NCI-H2081 treated with DMSO at 0.1 percent for 48 hours (cell line): ENCODE measurements at regions not wholly inside any gene's neighbourhood (a gene's known extent, or its start where the extent isn't known, plus 50 kb on each side); places are given as distances from the start of the nearest gene placed in this dataset.

Experiments
- DNase-seq: peaks from one replicate; lab custom pipeline; 2025; lab: John Stamatoyannopoulos, UW

DNA sequence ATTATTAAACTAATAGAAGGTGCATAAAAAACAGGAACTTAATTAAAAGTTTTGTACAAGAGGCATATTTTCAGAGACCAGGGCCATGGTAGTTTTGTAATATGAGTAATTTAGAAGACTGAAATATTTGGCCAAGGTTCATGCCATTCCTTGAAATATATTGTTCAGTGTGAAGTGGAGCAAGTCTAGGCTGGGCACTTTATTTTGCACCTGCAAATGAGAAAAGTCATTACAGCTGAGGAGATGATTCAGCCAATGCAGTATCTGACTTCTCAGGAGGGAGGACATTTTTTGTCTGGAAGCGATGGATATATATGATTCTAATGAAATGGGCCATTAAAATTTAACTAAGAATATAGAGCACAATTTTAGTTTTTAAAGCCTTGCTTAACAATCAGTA lies 754.0 kb upstream of the ADAMTS16 start:
- no peak for DNase-seq

DNA sequence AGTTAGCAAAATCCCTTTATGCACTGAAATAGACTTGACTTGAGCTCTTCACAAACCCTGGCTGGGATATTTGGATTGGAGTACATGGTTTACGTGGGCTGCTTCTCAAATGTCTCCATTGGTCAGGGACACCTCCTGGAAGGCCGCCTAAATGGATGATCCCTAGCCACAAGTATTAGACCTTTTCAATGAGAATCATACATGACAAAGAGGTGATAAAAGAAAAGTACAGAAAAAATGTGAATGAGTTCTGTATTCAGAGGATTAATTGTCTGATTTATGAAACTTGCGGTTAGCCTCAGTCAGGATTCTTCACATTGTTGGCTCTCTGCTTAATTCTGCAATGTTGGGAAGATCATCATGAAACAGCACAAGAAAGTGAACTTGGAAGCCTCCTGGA lies 752.8 kb upstream of the ADAMTS16 start:
- DNase-seq: no peak

DNA sequence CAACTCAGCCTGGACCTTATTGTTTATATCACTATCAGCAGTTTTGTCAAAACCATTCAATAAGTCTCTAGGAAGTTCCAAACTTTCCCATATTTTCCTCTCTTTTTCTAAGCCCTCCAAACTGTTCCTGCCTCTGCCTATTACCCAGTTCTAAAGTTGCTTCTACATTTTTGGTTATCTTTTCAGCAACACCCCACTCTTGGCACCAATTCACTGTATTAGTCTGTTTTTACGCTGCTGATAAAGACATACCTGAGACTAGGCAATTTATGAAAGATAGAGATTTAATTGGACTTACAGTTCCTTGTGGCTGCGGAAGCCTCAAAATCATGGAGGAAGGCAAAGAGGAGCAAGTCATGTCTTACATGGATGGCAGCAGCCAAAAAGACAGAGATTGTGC lies 744.4 kb upstream of the ADAMTS16 start:
- DNase-seq: no peak

DNA sequence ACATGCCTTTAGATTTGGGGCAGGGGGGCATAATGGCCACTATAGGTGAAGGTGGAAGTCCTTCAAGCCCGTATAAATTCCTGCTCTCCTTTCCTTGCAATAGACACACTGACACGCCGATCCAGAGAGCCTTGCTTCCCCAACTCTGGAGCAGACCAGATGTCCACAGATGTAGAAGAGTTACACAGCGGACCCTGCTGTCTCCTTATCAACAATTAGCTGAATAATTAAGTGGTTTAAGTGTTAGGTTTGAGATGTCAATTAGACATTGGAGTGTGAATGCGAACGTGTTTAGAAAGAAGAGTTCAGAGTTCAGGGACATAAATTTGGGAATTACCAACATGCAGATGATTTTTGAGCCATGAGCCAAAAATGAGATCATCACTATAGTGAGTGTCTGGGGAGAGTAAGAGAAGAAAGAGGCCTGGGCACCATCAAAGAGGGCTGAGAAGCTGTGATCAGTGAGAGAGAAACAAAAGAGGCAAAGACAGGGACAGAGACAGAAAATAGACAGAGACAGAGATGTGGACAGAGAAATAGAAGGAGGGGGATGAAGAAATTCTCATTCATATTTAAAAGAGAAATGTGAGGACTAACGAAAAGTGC lies 734.4 kb upstream of the ADAMTS16 start:
- no peak for DNase-seq

DNA sequence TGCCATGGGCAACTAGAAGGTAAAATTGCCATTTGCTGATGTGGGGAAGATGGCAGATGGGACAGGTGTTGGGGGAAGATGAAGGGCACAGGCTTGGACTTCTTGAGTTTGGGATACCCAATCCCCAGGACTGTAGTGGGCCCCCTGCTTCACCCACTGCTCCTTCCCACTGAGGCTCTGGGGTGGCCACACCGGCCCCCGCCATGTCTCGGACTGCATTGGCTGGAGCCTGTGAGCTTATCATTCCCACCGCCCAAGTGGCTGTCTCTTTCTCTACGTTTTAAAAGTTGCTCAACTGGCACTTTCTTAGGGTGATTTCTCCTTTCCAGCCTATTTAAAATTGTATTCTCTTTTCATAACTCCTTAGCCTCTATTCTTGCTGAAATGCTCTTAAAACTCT lies 730.0 kb upstream of the ADAMTS16 start:
- DNase-seq: no peak

DNA sequence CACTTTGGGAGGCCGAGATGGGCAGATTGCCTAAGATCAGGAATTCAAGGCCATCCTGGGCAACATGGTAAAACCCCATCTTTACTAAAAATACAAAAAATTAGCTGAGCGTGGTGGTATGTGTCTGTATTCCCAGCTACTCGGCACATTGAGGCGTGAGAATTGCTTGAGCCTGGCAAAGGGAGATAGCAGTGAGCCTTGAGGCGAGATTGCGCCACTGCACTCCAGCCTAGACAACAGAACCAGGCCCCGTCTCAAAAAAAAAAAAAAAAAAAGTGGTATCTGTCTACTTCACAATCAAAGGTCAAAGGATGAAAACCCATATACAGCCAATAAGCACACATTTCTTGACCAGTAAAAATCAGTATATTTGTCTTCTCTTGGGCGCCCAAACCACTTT lies 728.5 kb upstream of the ADAMTS16 start:
- DNase-seq: no peak

DNA sequence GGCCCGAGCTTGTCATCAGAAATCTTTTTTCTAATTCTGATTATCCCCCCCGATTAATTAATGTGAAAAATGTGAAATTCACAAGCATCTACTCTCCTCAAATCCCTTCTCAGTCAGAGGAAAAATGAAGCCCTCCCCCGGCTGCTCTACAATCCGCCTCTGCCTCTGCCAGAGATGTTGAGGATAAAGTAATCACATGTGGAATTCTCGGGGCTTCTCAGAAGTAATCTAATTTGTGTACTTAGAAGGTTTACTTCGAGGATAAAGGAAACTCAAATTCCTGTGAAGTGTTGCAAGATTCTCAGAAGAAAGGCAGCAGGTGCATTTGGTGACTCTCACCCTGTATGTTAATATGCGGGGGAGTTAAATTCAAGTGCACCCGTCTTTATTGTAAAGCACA lies 726.1 kb upstream of the ADAMTS16 start:
- no peak for DNase-seq

DNA sequence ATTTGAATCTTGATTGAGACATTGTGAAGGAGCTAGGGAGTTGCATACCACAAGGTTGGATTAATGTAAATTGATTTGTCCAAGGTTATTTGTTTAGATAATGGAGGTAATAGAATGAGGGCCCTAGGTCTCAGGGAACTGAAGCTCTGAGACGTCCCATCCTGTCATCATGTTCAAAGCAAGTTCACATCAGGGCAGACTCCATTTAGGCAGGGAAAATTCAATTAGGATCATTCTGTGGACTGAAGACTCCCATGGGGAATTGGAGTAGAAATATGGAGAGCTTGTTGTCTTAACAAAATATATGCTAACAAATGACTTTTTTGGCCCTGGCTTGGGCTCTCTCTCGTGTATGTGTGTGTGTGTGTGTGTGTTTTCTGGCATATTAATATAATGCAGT lies 722.0 kb upstream of the ADAMTS16 start:
- no peak for DNase-seq

DNA sequence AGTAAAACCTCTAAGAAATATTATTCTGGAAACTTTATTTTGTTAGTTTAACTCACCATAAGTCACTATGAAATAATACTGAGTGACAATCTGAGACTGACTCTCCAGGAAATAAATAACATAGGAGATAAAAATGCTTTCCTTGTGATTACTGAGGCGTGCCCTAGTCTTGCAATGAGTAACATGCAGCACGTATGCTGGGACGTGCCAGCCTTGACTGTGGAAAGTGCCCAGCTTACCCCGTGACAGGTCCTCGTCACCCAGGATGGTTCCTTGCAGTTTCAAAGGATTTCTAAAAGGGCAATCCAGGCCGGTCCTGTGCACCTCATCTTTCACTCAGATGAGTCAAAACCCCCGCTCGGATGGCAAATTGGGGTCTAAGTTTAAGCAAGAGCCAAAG lies 720.8 kb upstream of the ADAMTS16 start:
- DNase-seq: no peak

DNA sequence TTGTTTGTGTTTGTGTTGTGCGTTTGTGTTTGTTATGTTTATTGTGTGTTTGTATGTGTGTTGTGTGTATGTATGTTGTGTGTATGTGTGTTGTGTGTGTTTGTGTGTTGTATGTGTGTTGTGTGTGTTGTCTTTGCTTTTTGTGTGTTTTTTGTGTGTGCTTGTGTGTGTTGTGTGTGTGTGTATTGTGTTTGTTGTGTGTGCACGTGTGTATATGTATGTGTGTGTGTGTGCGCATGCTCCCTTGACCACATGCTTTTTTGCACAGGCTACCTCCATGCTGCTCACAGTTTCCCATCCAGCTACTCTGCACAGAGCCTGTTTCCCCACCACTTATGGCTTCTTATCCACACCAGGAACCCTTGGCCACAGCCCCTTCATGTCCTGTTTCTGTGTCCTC lies 720.0 kb upstream of the ADAMTS16 start:
- no peak for DNase-seq

DNA sequence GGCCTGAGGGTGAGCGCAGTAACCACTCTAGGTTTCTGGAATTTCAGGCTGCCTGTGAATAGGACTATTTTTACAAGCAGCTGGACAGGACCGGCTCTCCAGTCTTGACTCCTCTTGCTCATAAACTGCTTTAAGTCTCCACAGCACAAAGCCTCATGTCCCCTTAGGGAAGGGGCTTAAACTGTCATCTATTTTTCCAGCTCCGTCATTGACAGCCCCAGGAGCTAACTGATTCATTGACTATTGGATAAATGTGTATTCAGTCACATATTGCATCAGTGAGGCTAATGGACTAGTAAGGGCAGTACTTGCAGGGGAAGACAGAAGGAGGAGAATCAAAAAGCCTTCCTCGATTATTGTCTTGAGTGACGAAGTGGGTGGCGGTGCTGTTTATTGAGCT lies 719.4 kb upstream of the ADAMTS16 start:
- DNase-seq: no peak

DNA sequence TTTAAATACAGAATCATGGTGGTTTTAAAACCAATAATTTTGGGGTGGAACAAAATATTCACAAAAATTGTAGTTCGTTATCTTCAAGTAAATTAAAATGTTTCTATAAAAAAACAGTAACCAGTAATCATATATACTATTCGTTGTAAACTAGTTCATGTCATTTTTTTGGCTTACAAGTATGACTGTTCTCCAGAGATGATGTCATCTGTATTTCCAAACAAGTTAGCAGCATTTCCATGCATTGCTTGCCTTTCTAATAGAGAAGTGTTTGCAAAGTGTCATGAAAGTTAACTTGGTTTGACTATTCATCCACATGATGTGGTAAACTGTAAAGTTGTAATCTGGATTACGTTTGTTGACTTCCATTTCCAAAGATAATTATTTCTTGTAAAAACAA lies 717.9 kb upstream of the ADAMTS16 start:
- DNase-seq: no peak

DNA sequence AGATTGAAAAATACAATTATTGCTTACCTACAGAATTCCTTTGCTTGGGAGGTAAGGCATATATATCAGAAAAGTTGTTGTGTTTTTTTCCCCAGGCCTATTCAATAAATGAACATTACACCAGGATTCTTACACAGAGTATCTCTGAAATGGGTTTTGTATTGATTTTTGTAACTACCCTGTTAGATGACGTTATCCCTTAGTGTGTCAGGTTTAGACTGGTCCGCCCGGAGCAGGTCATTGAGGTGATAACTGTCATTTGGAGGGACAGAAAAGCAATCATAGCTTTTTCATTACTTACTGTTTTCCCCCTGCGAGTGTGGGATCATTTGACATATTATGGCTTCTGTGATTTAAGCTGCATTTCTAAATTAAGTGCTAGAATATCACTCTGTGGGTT lies 715.2 kb upstream of the ADAMTS16 start:
- DNase-seq: no peak

DNA sequence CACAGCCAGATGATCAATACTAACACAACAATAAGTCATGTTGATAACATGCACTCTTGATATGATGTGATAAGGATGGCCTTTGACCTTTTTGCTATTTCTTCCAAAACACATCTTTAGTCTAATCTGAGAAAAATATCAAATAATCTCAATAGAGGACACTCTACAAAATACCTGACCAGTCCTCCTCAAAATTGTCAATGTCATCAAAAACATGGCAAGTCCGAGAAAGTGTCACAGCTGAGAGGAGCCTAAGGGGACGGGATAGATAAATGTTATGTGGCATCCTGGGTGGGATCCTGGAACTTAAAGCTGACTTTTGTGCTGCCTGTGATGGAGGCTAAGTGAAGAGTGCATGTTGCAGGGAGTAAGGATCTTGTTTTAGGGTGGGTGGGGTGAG lies 699.6 kb upstream of the ADAMTS16 start:
- no peak for DNase-seq

DNA sequence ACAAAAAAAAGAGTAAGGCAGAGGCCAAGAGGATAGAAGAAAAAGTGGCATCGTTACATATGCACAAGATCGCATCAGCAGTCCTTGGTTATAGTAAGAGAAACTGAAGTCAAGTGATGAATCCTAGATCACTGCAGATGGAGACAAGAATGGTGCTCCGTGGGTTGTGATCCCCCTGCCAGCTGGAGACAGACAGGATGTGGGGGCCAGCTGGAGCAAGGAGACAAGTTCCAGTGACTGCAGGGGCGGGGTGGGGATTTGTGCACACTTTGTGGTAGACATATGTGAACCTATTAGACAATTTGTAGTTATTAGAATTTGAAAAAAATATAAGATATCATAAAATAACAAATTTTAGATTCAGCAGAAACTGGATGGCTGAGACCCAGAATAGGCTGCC lies 697.9 kb upstream of the ADAMTS16 start:
- DNase-seq: no peak

DNA sequence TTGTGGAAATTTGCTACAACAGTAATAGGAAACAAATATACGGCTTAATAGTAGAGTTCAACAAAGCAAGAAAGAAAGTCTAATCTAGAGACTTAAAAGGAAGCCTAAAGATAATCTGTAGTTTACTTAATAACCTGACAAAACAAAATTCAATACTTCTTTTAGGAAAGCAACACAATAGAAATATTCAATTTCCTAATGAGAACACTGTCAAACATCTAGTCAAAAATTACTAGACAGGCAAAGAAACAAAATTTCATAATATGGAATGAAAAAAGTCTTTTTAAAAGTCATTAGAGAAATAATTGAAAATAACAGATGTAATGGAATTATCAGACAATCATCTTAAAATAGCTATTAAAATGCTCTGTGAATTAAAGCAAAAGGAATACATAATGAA lies 692.5 kb upstream of the ADAMTS16 start:
- DNase-seq: no peak

DNA sequence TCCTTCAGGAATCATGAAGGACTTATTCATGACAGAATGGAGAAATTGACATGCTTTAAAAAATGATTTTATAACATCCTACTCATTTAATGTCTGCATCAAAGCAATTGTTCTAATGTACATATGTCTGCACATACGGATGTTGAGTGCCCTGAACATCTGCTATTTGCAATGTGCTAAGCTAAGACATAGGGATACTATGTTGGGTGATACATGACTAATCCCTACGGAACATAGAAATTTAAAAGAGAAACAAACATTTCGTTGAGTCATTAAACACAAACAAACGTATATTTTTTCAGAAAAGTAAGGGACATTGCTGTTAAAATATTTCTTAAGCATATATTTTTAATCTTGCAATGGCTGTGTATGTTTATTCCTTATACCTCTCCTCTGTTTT lies 686.5 kb upstream of the ADAMTS16 start:
- DNase-seq: no peak

DNA sequence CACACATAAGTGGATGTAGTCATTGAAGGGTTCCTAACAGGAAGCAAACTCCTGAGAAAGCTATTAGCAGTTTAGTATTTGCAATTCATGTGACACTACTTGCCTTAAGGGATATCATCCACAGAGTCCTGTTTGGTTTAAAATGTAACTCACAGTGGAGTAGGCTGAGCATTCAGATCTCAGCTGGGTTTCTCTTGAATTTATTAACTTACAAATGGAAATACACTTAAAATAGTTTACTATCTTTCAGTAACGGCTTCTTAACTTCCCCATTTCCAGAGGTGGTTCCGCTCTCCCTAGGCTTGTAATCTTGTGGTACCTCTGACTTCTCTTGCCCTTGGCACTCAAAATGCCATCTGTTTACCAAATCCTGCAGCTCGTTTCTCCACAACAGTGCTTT lies 660.7 kb upstream of the ADAMTS16 start:
- no peak for DNase-seq

DNA sequence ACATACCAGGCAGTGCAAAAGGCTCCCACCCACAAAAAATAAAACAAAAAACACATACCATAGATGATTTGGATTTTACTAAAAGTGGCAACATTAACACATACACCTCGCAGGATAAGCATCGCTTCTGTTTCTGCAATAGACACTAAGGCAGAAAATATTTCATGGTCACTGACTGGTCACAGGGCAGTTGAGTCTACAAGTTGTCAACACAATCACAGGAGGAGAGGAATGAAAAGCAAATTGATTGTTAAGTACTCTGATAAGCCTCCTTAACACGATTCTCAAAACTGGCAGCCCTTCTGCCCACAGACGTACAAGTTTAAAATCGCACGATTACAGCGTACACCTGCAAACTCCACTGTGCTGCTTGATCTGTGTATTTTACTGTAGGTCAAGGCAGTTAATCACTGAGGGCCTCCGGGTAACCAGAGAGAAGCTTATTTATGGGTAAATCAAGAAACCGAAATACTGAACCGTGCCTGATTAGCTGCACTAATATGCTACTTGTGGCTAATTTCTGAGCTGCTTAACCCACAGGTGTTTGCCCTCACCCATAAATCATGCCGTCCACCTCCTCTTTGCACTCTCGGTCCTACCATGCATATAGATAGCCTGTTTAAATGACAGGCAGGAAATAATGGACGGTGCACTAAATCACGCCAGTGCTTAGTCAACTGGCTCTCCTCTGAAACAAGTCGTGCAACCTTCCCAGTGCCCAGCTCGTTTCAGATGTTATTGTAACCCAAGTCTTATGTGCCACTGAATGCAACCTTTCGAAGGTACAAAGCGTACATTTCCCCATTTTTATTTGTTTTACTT lies 659.4 kb upstream of the ADAMTS16 start:
- no peak for DNase-seq

DNA sequence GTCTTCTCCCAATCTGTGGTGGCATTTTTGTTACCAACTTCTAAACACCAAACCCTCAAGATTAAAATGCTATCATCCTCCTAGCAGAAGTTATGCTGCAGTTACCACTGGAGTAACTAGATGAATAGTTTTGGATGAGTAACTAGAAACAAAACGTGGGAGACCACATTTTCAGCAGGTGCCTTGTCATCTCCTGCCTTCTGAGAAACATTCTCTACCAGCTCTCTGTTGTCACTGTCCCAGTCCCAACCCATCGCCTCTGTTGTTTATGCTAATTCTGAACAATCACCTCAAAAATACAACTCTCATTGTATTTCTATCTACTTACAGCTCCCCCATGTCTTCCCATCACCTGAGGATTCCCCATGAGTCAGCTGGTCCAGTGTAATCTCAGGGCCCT lies 652.5 kb upstream of the ADAMTS16 start:
- DNase-seq: no peak

DNA sequence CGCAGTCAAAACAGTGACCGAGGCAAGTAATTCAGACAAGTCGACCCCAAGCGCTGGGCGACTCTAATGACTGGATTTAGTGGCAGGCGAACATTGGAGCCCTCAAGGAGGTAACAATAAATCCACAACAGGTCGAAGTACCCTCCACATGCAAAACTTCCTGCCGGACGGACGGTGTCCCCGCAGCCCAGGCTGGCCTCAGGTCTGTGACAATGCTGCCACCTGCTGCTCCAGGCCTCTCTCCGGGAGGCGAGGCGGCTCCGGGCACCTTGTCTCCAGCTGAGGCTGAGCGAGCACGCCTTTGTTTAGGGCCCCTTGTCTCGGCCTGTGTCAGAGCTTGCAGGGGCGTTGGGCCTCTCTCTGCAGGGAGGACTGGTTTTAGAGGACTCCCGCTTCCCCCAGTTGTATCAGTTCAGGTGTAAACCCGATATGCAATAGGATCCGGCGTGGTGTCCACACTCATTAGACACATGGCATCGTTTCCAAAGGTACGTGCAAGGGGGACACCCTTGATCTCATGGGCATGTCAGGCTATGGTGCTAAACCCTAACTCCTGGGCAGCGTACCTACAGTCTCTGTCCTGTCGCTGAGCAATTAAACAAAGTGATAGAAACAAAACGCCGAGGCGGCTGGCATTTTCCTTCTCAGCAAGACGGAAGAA lies 628.0 kb upstream of the ADAMTS16 start:
- DNase-seq: no peak

DNA sequence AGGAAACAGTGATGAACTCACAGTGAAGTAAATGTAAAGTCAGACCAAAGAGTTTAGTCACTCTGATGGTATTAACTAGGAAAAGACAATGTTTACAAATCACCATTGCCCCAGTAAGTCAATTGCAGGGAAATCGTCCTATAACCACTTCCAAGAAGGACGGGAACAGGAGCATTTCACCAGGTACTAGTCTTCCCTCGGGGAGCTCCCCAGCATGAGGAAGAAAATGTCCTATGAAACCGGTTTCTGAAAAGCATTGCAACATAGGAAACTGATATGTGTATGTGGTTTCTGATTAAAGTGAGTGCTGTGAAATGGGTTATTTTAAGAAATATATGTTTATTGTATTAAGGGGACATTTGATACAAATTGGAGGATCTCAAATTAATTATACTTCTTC lies 626.7 kb upstream of the ADAMTS16 start:
- DNase-seq: no peak

DNA sequence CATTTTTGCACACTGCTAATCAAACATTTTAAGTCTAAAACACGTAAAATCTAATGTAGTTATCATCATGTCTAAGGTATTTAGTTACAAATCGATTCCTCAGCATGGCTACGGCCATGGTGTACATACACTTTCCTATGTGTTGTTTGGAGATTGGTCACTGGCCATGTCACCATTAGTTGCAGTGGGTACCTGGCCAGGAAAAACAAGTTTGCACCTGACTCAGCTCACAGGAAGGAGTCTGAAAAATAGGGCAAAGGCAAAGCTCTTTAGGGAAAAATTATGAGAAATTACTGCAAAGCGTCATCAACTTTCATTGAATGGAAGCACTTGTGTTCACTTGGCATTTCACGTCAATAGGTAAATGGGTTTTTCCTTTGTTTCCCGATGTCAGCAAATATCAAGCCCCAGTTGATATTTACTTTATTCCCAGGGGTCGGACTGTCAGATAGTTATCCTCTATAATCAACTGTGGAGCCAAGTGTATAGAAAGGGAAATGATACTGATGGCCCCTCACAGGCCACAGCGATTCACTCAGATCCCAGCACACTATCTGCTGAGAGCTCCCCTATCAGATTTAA lies 626.0 kb upstream of the ADAMTS16 start:
- DNase-seq: no peak
